ENCODE measurements at regions not wholly inside any gene's neighbourhood (a gene's known extent, or its start where the extent isn't known, plus 50 kb on each side); places are given as distances from the start of the nearest gene placed in this dataset.

DNA sequence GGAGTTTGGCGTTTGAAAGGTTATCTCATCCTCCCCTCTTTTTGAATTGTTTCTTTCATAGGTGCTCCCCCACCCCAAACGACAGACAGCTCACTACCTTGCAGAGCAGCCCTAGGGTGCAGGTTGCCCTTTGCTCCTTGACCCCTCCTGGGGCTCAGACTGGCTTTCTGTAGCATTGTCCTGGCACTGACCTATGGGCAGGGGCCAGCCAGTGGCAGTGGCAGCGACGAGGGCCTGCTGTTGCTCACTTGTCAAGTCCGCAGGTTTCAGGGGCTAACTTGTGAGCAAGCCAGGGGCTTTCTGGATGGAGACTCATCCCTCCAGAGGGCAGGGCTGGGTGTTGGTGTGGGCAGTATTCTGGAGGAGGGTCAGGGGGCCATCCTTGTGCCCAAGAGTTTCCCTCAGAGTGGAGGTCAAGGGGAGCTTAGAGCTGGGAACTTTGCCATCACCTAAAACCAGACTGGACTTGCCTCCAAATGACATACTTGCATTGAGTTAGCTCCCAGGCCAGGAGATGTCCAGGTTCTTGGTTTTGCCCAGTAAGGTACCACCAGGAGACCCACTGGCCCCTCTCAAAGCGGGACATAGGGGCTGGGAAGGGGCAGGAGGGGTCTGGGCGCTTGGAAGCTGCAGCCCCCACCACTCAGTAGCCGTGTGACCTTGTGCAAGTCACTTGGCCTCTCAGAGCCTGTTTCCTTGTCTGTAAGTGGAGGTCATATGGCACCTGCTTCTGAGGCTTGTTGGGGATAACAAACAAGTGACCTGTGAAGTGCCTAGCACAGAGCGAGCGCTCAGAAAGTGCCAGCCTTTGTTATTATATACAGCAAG, 53.5 kb upstream of the CDKN2AIPNL start:
- TF ChIP-seq, protein P1, sequence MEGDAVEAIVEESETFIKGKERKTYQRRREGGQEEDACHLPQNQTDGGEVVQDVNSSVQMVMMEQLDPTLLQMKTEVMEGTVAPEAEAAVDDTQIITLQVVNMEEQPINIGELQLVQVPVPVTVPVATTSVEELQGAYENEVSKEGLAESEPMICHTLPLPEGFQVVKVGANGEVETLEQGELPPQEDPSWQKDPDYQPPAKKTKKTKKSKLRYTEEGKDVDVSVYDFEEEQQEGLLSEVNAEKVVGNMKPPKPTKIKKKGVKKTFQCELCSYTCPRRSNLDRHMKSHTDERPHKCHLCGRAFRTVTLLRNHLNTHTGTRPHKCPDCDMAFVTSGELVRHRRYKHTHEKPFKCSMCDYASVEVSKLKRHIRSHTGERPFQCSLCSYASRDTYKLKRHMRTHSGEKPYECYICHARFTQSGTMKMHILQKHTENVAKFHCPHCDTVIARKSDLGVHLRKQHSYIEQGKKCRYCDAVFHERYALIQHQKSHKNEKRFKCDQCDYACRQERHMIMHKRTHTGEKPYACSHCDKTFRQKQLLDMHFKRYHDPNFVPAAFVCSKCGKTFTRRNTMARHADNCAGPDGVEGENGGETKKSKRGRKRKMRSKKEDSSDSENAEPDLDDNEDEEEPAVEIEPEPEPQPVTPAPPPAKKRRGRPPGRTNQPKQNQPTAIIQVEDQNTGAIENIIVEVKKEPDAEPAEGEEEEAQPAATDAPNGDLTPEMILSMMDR (IDR thresholded peaks at IDR 0.05), result no peak
- TF ChIP-seq POLR2A (IDR thresholded peaks at IDR 0.05), result no peak
